DND-41 (cell line): ENCODE measurements at regions not wholly inside any gene's neighbourhood (a gene's known extent, or its start where the extent isn't known, plus 50 kb on each side); places are given as distances from the start of the nearest gene placed in this dataset.

Experiments
- ATAC-seq: fragments of 200-7000 bp; cut with Tn5 transposase; 3 replicates; pipeline ENCODE4 v1.9.1; 2021; ENCODE audit warnings: low read depth; ENCODE audit not compliant: insufficient read depth
- DNase-seq: peaks from one replicate; pipeline ENCODE4 v3.0.0-alpha.2; 2020
- H2AFZ ChIP-seq: 2 replicates; pipeline ENCODE4 v1.6.0; 2012; ENCODE audit warnings: low read depth, low read length
- H3K27ac ChIP-seq: 2 replicates; pipeline ENCODE4 v1.5.1; 2012; ENCODE audit warnings: low read length, inconsistent platforms
- H3K27me3 ChIP-seq: fragments of 200-600 bp; sonication (generic); 2 replicates; pipeline ENCODE4 v1.6.0; 2012; ENCODE audit warnings: low read length, mild to moderate bottlenecking, inconsistent platforms; ENCODE audit not compliant: insufficient read depth, poor library complexity
- H3K36me3 ChIP-seq: 2 replicates; pipeline ENCODE4 v1.5.1; 2012; ENCODE audit warnings: low read length, inconsistent platforms; ENCODE audit not compliant: insufficient read depth
- H3K4me1 ChIP-seq: 2 replicates; pipeline ENCODE4 v1.5.1; 2012; ENCODE audit warnings: mild to moderate bottlenecking, low read length; ENCODE audit not compliant: insufficient read depth
- H3K4me2 ChIP-seq: 2 replicates; pipeline ENCODE4 v1.6.0; 2012; ENCODE audit warnings: mild to moderate bottlenecking, moderate library complexity, low read length, inconsistent platforms; ENCODE audit not compliant: insufficient read depth
- H3K4me3 ChIP-seq, 2 experiments: fragments of 200-600 bp in 1 of 2; shearing (Covaris generic) in 1 of 2; 2 replicates each; pipeline ENCODE4 v1.5.1; 2012 to 2016; ENCODE audit warnings: inconsistent platforms in 2 of 2, low read length in 2 of 2, mild to moderate bottlenecking in 2 of 2, low read depth in 1 of 2, moderate library complexity in 1 of 2
- H3K79me2 ChIP-seq: 2 replicates; pipeline ENCODE4 v1.6.0; 2012; ENCODE audit warnings: low read length, inconsistent platforms; ENCODE audit not compliant: insufficient read depth
- H3K9ac ChIP-seq: 2 replicates; pipeline ENCODE4 v1.6.0; 2012; ENCODE audit warnings: low read depth, mild to moderate bottlenecking, inconsistent platforms, low read length, moderate library complexity
- H3K9me3 ChIP-seq: 2 replicates; pipeline ENCODE4 v1.5.1; 2012; ENCODE audit warnings: low read length, moderate library complexity, mild to moderate bottlenecking, inconsistent platforms; ENCODE audit not compliant: insufficient read depth, severe bottlenecking
- H4K20me1 ChIP-seq: 2 replicates; pipeline ENCODE4 v1.6.0; 2012; ENCODE audit warnings: low read length; ENCODE audit not compliant: insufficient read depth
- CTCF ChIP-seq: IDR thresholded peaks from 2 replicates; pipeline ENCODE4 v1.5.1; 2012; ENCODE audit warnings: borderline replicate concordance, low read length, moderate library complexity, mild to moderate bottlenecking; ENCODE audit not compliant: poor library complexity, severe bottlenecking; ENCODE audit errors: extremely low read depth
- EZH2 ChIP-seq: IDR thresholded peaks from 3 replicates; pipeline ENCODE4 v1.6.1; 2012; ENCODE audit warnings: borderline replicate concordance, low read depth, mild to moderate bottlenecking, moderate library complexity, low read length, inconsistent platforms; ENCODE audit not compliant: severe bottlenecking

- no peaks in the 10 kb centered on the region for H4K20me1 ChIP-seq
- no peak overlapping the region for H3K4me3 ChIP-seq
- H3K9ac ChIP-seq, result no peak overlapping the region
- ATAC-seq (no peak), DNase-seq (no peak)
- no peaks in the 10 kb centered on the region for H3K27me3 ChIP-seq
- no peaks in the 10 kb centered on the region for H3K79me2 ChIP-seq
- no peaks in the 10 kb centered on the region for H3K4me1 ChIP-seq
- TF ChIP-seq EZH2 (no peak), CTCF (no peak)
- H2AFZ ChIP-seq, result no peak overlapping the region
- no peak overlapping the region for H3K4me2 ChIP-seq
- H3K36me3 ChIP-seq, result no peaks in the 10 kb centered on the region
- H3K9me3 ChIP-seq, result no peaks in the 10 kb centered on the region
- no peak overlapping the region for H3K27ac ChIP-seq
These were observed 346.5 kb downstream of the ARAP2 start for GRCh38 chr4:35897808-35898207.

- TF ChIP-seq CTCF (no peak), EZH2 (no peak)
- no peaks in the 10 kb centered on the region for H3K9me3 ChIP-seq
- H4K20me1 ChIP-seq, result no peaks in the 10 kb centered on the region
- no peak overlapping the region for H3K9ac ChIP-seq
- no peak overlapping the region for H3K4me3 ChIP-seq
- H3K4me1 ChIP-seq, result no peaks in the 10 kb centered on the region
- no peak for ATAC-seq
- H3K27ac ChIP-seq, result no peak overlapping the region
- no peak overlapping the region for H3K4me2 ChIP-seq
- H3K36me3 ChIP-seq, result no peaks in the 10 kb centered on the region
- H3K79me2 ChIP-seq, result no peaks in the 10 kb centered on the region
- no peak overlapping the region for H2AFZ ChIP-seq
- H3K27me3 ChIP-seq, result no peaks in the 10 kb centered on the region
- DNase-seq, result no peak
These were observed 343.7 kb downstream of the ARAP2 start for GRCh38 chr4:35900286-35901243.

GRCh38 chr4:35912174-35912573 lies 332.1 kb downstream of the ARAP2 start:
- Histone ChIP-seq H3K4me1 (no peaks in the 10 kb centered on the region), H4K20me1 (no peaks in the 10 kb centered on the region), H3K9ac (no peak overlapping the region), H3K36me3 (no peaks in the 10 kb centered on the region), H3K79me2 (no peaks in the 10 kb centered on the region), H2AFZ (no peak overlapping the region), H3K9me3 (no peaks in the 10 kb centered on the region), H3K4me3 (no peak overlapping the region), H3K4me2 (no peak overlapping the region), H3K27me3 (no peaks in the 10 kb centered on the region), H3K27ac (no peak overlapping the region)
- ATAC-seq (no peak), DNase-seq (no peak)
- TF ChIP-seq EZH2, result no peak
- TF ChIP-seq CTCF, result no peak
